HG03575 (cell line): ENCODE measurements at regions not wholly inside any gene's neighbourhood (a gene's known extent, or its start where the extent isn't known, plus 50 kb on each side); places are given as distances from the start of the nearest gene placed in this dataset.

ENCODE experiments used
- ATAC-seq: cut with Tn5 transposase; IDR thresholded peaks from one replicate; pipeline ENCODE4 v1.9.1; 2021; ENCODE audit not compliant: unreplicated experiment, insufficient number of reproducible peaks, low FRiP score; ENCODE audit errors: extremely low read depth

- ATAC-seq: no peak
These were observed 243.2 kb downstream of the ELAVL2 start for GRCh38 chr9:23582836-23583235.

GRCh38 chr9:23586906-23587305 lies 239.1 kb downstream of the ELAVL2 start:
- no peak for ATAC-seq

GRCh38 chr9:23587433-23587832 lies 238.6 kb downstream of the ELAVL2 start:
- ATAC-seq: no peak

GRCh38 chr9:23587903-23588302 lies 238.1 kb downstream of the ELAVL2 start:
- no peak for ATAC-seq

- ATAC-seq: no peak
These were observed 235.6 kb downstream of the ELAVL2 start for GRCh38 chr9:23590276-23591000.

GRCh38 chr9:23594421-23594820 lies 231.6 kb downstream of the ELAVL2 start:
- ATAC-seq: no peak

GRCh38 chr9:23596913-23597634 lies 229.0 kb downstream of the ELAVL2 start:
- no peak for ATAC-seq

- no peak for ATAC-seq
These were observed 227.0 kb downstream of the ELAVL2 start for GRCh38 chr9:23598994-23599393.

GRCh38 chr9:23603311-23603710 lies 222.7 kb downstream of the ELAVL2 start:
- no peak for ATAC-seq

GRCh38 chr9:23606107-23606506 lies 219.9 kb downstream of the ELAVL2 start:
- ATAC-seq: no peak

GRCh38 chr9:23608456-23608855 lies 217.6 kb downstream of the ELAVL2 start:
- ATAC-seq: no peak

GRCh38 chr9:23611869-23612268 lies 214.2 kb downstream of the ELAVL2 start:
- ATAC-seq: no peak

GRCh38 chr9:23615569-23615968 lies 210.5 kb downstream of the ELAVL2 start:
- no peak for ATAC-seq

- no peak for ATAC-seq
These were observed 204.9 kb downstream of the ELAVL2 start for GRCh38 chr9:23621188-23621587.

GRCh38 chr9:23621924-23622323 lies 204.1 kb downstream of the ELAVL2 start:
- no peak for ATAC-seq

GRCh38 chr9:23622396-23622795 lies 203.6 kb downstream of the ELAVL2 start:
- no peak for ATAC-seq

GRCh38 chr9:23630488-23630887 lies 195.6 kb downstream of the ELAVL2 start:
- ATAC-seq: no peak

GRCh38 chr9:23635276-23635675 lies 190.8 kb downstream of the ELAVL2 start:
- no peak for ATAC-seq

- no peak for ATAC-seq
These were observed 189.8 kb downstream of the ELAVL2 start for GRCh38 chr9:23636199-23636598.

- ATAC-seq: no peak
These were observed 188.0 kb downstream of the ELAVL2 start for GRCh38 chr9:23638011-23638410.
